GM06990 (cell line): ENCODE measurements at regions not wholly inside any gene's neighbourhood (a gene's known extent, or its start where the extent isn't known, plus 50 kb on each side); places are given as distances from the start of the nearest gene placed in this dataset.
"Not testable (repeated sequence)": the region's sequence is repeated elsewhere in the genome, so short reads cannot be mapped to it uniquely, and the experiment has no call there.

ENCODE experiments used
- DNase-seq: peaks from one replicate; pipeline ENCODE4 v3.0.0-alpha.2; 2011; ENCODE audit not compliant: insufficient read length; ENCODE audit errors: extremely low read depth
- H3K27me3 ChIP-seq: replicated peaks from 2 replicates; pipeline ENCODE4 v1.6.0; 2011; ENCODE audit warnings: low read length; ENCODE audit not compliant: control insufficient read depth, insufficient read depth
- H3K36me3 ChIP-seq: 2 replicates; pipeline ENCODE4 v1.5.1; 2011; ENCODE audit warnings: low read length; ENCODE audit not compliant: control insufficient read depth, insufficient read depth
- H3K4me3 ChIP-seq: replicated peaks from 2 replicates; pipeline ENCODE4 v1.5.1; 2011; ENCODE audit warnings: low read depth, mild to moderate bottlenecking, control low read depth, low read length
- CTCF ChIP-seq: IDR thresholded peaks from 2 replicates; pipeline ENCODE4 v1.5.1; 2011; ENCODE audit warnings: low read length, control low read depth, mild to moderate bottlenecking, inconsistent platforms; ENCODE audit not compliant: insufficient read depth, poor library complexity, severe bottlenecking

DNA sequence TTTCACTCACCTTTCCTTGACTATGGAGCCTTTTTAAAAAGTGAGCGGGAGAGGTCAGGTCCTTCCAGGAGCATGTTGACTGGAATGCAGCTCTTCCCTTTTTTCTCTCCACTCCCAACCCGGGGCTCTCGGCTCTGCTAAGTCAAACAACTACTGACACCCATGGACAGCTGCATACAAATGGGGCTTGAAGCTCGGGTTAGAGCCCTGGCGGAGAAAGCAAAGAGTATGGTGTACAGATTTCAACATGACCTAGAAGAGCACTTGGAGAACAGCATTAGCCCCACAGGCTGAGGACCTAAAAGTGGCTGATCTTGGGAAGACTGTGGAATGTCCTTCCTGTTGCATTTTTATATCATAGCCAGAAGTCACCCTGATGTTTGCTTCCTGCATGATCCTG lies 162.0 kb upstream of the STMND1 start:
- H3K4me3 ChIP-seq: no peak overlapping the region
- no peaks in the 10 kb centered on the region; the same call in none of the 2 replicates for H3K27me3 ChIP-seq
- no peaks in the 10 kb centered on the region for H3K36me3 ChIP-seq
- TF ChIP-seq CTCF: no peak
- no peak for DNase-seq

DNA sequence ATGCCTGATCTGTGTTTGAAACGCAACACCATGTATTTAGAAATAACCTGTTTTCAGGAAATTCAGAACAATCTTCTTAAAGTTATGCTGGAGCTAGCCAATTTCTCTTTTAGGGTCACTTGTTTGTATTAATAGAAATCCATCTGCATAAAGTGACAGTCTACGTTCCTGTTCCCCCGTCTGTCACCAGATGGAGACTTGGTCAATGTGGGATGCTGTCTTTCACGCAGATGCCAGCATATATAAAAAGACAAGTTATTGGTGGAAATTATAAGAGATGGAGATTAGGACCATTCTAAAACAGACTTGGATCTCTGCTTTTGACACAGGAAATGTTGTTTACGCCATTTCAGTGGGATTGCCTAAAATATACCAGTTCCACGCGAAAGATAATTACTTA lies 162.5 kb upstream of the STMND1 start:
- Histone ChIP-seq H3K36me3 (no peaks in the 10 kb centered on the region), H3K4me3 (no peak overlapping the region), H3K27me3 (no peaks in the 10 kb centered on the region; the same call in none of the 2 replicates)
- no peak for TF ChIP-seq CTCF
- DNase-seq: no peak

- H3K27me3 ChIP-seq: no peaks in the 10 kb centered on the region; the same call in none of the 2 replicates
- DNase-seq: no peak
- no peaks in the 10 kb centered on the region for H3K36me3 ChIP-seq
- no peak for TF ChIP-seq CTCF
- H3K4me3 ChIP-seq: no peak overlapping the region
Measured at GRCh38 chr6:16936893-16937292, 165.0 kb upstream of the STMND1 start.

DNA sequence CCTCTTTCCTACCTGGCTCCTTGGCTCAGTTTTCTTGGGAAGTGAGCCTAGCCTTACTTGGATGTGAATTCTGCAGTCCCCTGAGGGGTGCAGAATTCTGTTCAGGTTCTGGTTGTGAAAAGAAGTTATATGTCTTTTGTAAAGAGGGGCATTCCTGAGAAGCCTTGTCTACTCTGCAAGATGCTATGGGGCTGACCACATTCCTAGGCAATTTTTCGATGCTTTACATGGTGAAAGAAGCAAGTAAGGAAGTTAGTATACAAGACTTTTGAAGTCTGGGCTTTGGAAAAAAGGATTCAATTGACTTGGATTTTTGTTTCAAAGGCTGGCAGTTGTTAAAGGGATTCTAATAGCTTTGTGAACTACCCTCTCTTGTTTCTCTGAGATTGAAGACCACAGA lies 167.9 kb upstream of the STMND1 start:
- Histone ChIP-seq H3K4me3 (no peak overlapping the region), H3K27me3 (no peaks in the 10 kb centered on the region), H3K36me3 (no peaks in the 10 kb centered on the region)
- no peak for DNase-seq
- no peak for TF ChIP-seq CTCF

GRCh38 chr6:16933532-16933931 lies 168.3 kb upstream of the STMND1 start:
- no peak for TF ChIP-seq CTCF
- no peak for DNase-seq
- Histone ChIP-seq H3K36me3 (no peaks in the 10 kb centered on the region), H3K27me3 (no peaks in the 10 kb centered on the region), H3K4me3 (no peak overlapping the region)

GRCh38 chr6:16932920-16933319 lies 168.9 kb upstream of the STMND1 start:
- H3K27me3 ChIP-seq: no peaks in the 10 kb centered on the region
- DNase-seq: no peak
- TF ChIP-seq CTCF: no peak
- H3K4me3 ChIP-seq: no peak overlapping the region
- no peaks in the 10 kb centered on the region for H3K36me3 ChIP-seq

DNA sequence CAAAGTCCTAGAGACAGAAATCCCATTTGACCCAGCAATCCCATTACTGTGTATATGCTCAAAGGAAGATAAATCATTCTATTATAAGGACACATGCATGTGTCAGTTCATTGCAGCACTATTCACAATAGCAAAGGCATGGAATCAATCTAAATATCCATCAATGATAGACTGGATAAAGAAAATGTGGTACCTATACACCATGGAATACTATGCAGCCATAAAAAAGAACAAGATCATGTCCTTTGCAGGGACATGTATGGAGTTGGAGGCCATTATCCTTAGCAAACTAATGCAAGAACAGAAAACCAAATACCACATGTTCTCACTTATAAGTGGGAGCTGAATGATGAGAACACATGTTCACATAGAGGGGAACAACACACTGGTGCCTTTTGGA lies 169.8 kb upstream of the ATXN1 start:
- DNase-seq, H3K36me3 ChIP-seq, H3K4me3 ChIP-seq, H3K27me3 ChIP-seq: not testable (repeated sequence)
